ENCODE measurements at regions not wholly inside any gene's neighbourhood (a gene's known extent, or its start where the extent isn't known, plus 50 kb on each side); places are given as distances from the start of the nearest gene placed in this dataset.

DNA sequence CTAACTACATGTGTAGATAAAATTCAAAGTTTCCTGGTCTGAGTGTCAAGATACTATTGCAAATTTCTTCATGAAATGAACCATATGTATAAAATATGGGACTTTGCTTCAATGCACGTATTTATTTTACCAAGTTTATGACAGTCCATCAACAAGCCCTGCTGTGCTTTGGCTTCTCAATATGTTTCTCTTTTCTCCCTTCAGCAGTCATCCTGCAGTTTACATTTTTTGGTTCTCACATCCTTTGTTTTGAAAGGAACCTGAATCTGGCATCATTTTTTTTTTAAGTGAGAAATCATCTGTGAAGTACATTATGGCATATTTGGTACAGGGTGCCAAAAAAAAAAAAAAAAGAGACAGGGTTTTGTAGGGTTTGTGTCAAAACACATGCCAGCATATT lies 65.1 kb downstream of the YIPF5 start:
- DNase-seq = no peak
- Mint-ChIP-seq H3K4me3 (no peak overlapping the region), H3K9me3 (no peaks in the 10 kb centered on the region), H3K27me3 (peaks cover 3% of the 10 kb centered on the region), H3K36me3 (no peaks in the 10 kb centered on the region), H3K4me1 (no peaks in the 10 kb centered on the region), H3K27ac (no peak overlapping the region)

DNA sequence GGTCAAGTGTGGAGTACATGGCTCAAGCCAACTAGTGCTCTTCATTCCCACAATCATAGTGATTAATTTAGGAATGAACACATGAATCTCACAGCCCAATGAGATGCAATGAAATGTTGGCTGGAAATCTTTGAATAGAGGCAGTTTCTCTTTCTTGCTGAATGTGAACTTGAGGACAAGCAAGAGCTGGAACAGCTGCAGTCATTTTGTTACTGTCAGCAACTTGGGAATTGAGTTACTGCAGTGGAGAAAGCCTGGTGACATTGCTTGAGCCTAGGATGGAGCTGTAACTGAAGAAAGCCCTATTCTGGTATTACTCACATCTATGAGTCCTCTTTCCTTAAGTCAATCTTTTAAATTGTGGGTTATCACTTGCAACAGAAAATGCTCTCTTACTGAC lies 62.3 kb downstream of the YIPF5 start:
- Mint-ChIP-seq H3K27ac (no peak overlapping the region), H3K4me1 (no peaks in the 10 kb centered on the region), H3K36me3 (no peaks in the 10 kb centered on the region), H3K4me3 (no peak overlapping the region), H3K9me3 (no peaks in the 10 kb centered on the region), H3K27me3 (peaks cover 3% of the 10 kb centered on the region)
- DNase-seq = no peak

Measured in activated naive CD8-positive, alpha-beta T cell treated with anti-CD3 and anti-CD28 coated beads for 36 hours (primary cell).